Gastroesophageal sphincter (tissue), 4 donors: ENCODE measurements at regions not wholly inside any gene's neighbourhood (a gene's known extent, or its start where the extent isn't known, plus 50 kb on each side); places are given as distances from the start of the nearest gene placed in this dataset.

Source experiments
- ATAC-seq: fragments of 150-250 bp; one replicate; pipeline ENCODE4 v1.9.1; 2016; ENCODE audit warnings: mild to moderate bottlenecking, moderate library complexity
- H3K27ac ChIP-seq, 4 donors: fragments of 200-600 bp; sonication (generic) in 3 of 4; 1 replicate in 3 of 4; 2 replicates in 1 of 4; pipeline ENCODE4 v1.5.1; 2016 to 2019
- H3K27me3 ChIP-seq: fragments of 200-600 bp; sonication (generic); one replicate; pipeline ENCODE4 v1.5.1; 2019
- H3K36me3 ChIP-seq, 2 donors: fragments of 200-600 bp; sonication (generic); one replicate each; pipeline ENCODE4 v1.5.1; 2019; ENCODE audit warnings: control low read depth in 1 of 2
- H3K4me1 ChIP-seq, 3 donors: fragments of 200-600 bp; sonication (generic); 1 replicate in 2 of 3; 2 replicates in 1 of 3; pipeline ENCODE4 v1.5.1; 2016 to 2019; ENCODE audit warnings: control low read depth in 2 of 3
- H3K4me3 ChIP-seq, 2 donors: fragments of 200-600 bp; sonication (generic); one replicate each; pipeline ENCODE4 v1.5.1; 2019; ENCODE audit warnings: mild to moderate bottlenecking in 1 of 2, moderate library complexity in 1 of 2
- H3K9me3 ChIP-seq, 3 donors: fragments of 200-600 bp; sonication (generic); one replicate each; pipeline ENCODE4 v1.5.1; 2017 to 2019; ENCODE audit warnings: control low read depth in 2 of 3
- CTCF ChIP-seq, 4 experiments: fragments of 200-600 bp in 2 of 4; fragments of 450-650 bp in 2 of 4; sonication (generic) in 1 of 4; IDR thresholded peaks; one replicate each; pipeline ENCODE4 v1.5.1; 2017 to 2019; ENCODE audit warnings: antibody characterized with exemption in 4 of 4, mild to moderate bottlenecking in 2 of 4, moderate library complexity in 2 of 4
- EP300 ChIP-seq: sonication (generic); formaldehyde crosslinking; IDR thresholded peaks from one replicate; pipeline ENCODE4 v1.6.1; 2017; ENCODE audit warnings: antibody characterized with exemption, mild to moderate bottlenecking
- POLR2A ChIP-seq, 2 donors: fragments of 450-650 bp; IDR thresholded peaks; one replicate each; pipeline ENCODE4 v1.6.1; 2017; ENCODE audit warnings: antibody characterized with exemption in 2 of 2, mild to moderate bottlenecking in 2 of 2, moderate library complexity in 1 of 2
- POLR2AphosphoS5 ChIP-seq: sonication (generic); formaldehyde crosslinking; IDR thresholded peaks from one replicate; pipeline ENCODE4 v1.6.1; 2017; ENCODE audit warnings: antibody characterized with exemption
- WGBS, 2 donors: methylation state at CpG; one replicate each; pipeline ENCODE4 v1.1.5; 2018; ENCODE audit warnings: low coverage in 1 of 2; 5-methylcytosine and 5-hydroxymethylcytosine counted together

GRCh38 chr9:3773362-3774060 lies 247.7 kb upstream of the RFX3 start:
- Histone ChIP-seq H3K4me3 (no peak overlapping the region), H3K9me3 (no peaks in the 10 kb centered on the region), H3K36me3 (no peaks in the 10 kb centered on the region), H3K4me1 (no peaks in the 10 kb centered on the region), H3K27me3 (no peaks in the 10 kb centered on the region), H3K27ac (no peak overlapping the region)
- TF ChIP-seq CTCF (IDR thresholded peaks at IDR 0.05): no peak
- no peak for TF ChIP-seq POLR2A (IDR thresholded peaks at IDR 0.05)
- TF ChIP-seq EP300: no peak
- TF ChIP-seq POLR2AphosphoS5: no peak
- WGBS, 2 donors: 87 to 91% methylated on average over 2 to 5 of the region's 6 CpGs
- ATAC-seq: no peak

- WGBS, 2 donors: 8 to 21% methylated on average over 3 to 4 of the region's 4 CpGs
Observed at GRCh38 chr9:3769646-3770045, 243.8 kb upstream of the RFX3 start.

GRCh38 chr9:3768712-3769457 lies 243.1 kb upstream of the RFX3 start:
- no peak for TF ChIP-seq POLR2A (IDR thresholded peaks at IDR 0.05)
- no peak for TF ChIP-seq CTCF (IDR thresholded peaks at IDR 0.05)
- no peak for TF ChIP-seq POLR2AphosphoS5
- TF ChIP-seq EP300: no peak
- ATAC-seq: peak; percentile 83
- H3K4me1 ChIP-seq: no peaks in the 10 kb centered on the region
- H3K27ac ChIP-seq: peak overlapping the region in 2 of 4 donors; percentile 11 to 14
- 51 to 64% methylated on average over 4 of the region's 5 CpGs for WGBS, 2 donors
- H3K9me3 ChIP-seq: no peaks in the 10 kb centered on the region
- no peak overlapping the region for H3K4me3 ChIP-seq
- no peaks in the 10 kb centered on the region for H3K27me3 ChIP-seq
- no peaks in the 10 kb centered on the region for H3K36me3 ChIP-seq

More at GRCh38 chr9:3769646-3770045, 243.8 kb upstream of the RFX3 start:
- Histone ChIP-seq H3K4me3 (no peak overlapping the region), H3K36me3 (no peaks in the 10 kb centered on the region), H3K27me3 (no peaks in the 10 kb centered on the region), H3K27ac (peak overlapping the region in 2 of 4 donors; percentile 11 to 14), H3K4me1 (no peaks in the 10 kb centered on the region), H3K9me3 (no peaks in the 10 kb centered on the region)
- ATAC-seq: no peak
- no peak for TF ChIP-seq CTCF (IDR thresholded peaks at IDR 0.05)
- no peak for TF ChIP-seq EP300
- TF ChIP-seq POLR2A (IDR thresholded peaks at IDR 0.05): no peak
- no peak for TF ChIP-seq POLR2AphosphoS5

GRCh38 chr9:3768286-3768685 lies 242.5 kb upstream of the RFX3 start:
- Histone ChIP-seq H3K4me1 (no peaks in the 10 kb centered on the region), H3K27me3 (no peaks in the 10 kb centered on the region), H3K9me3 (no peaks in the 10 kb centered on the region), H3K27ac (no peak overlapping the region), H3K4me3 (no peak overlapping the region), H3K36me3 (no peaks in the 10 kb centered on the region)
- ATAC-seq: peak; percentile 13
- WGBS, 2 donors: 78 to 79% methylated on average over 4 to 5 of the region's 5 CpGs
- TF ChIP-seq CTCF (IDR thresholded peaks at IDR 0.05): no peak
- no peak for TF ChIP-seq POLR2A (IDR thresholded peaks at IDR 0.05)
- TF ChIP-seq POLR2AphosphoS5: no peak
- TF ChIP-seq EP300: no peak
